ENCODE measurements at regions not wholly inside any gene's neighbourhood (a gene's known extent, or its start where the extent isn't known, plus 50 kb on each side); places are given as distances from the start of the nearest gene placed in this dataset.

DNA sequence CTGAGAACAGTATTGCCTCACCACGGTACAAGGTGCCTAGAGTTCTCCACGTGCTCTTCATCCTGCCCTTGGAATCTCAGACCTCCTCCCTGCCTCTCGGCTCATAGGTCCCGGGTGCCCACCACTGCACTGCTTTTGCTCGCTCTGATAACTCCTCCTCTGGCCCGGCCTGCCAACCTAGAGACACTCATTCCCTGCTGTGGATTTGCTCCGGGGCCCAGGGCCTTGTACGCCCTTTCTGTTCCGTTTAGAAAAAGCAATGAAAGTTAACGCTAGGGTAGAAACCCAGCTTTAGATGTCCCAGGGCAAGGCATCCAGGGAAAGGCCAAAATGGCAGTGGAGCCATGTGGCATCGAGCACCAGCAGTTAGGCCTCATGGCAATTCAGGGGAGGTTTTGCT lies 253.9 kb downstream of the VAPA start:
- intact Hi-C loops (cut with micrococcal nuclease), result no loop called here
- H3K36me3 ChIP-seq (ENCODE audit: control insufficient read depth in 1 of 2, insufficient read depth in 2 of 2, low read length in 2 of 2), result no peaks in the 10 kb centered on the region
- POLR2A ChIA-PET, result no interaction called here
- H3K9me3 ChIP-seq (ENCODE audit: control insufficient read depth in 1 of 2, insufficient read depth in 1 of 2, low read depth in 1 of 2, low read length in 2 of 2), result no peaks in the 10 kb centered on the region
- RAD21 ChIA-PET (ENCODE audit: low non-redundant PET in 1 of 2, low total read pairs in 2 of 2, uncharacterized antibody in 2 of 2, unreplicated experiment in 2 of 2), result no interaction called here
- H3K9ac ChIP-seq (ENCODE audit: low read length), result no peak overlapping the region
- CTCF ChIA-PET, result no interaction called here
- no peak overlapping the region for H2AFZ ChIP-seq (ENCODE audit: low read depth, low read length, poor library complexity, severe bottlenecking)
- H3K9me2 ChIP-seq (ENCODE audit: insufficient read depth), result no peaks in the 10 kb centered on the region
- H3K4me3 ChIP-seq (replicated peaks in 1 of 2; ENCODE audit: low read depth in 1 of 2, low read length in 2 of 2), result no peak overlapping the region
- no peak overlapping the region for H3K27ac ChIP-seq (ENCODE audit: low read depth, low read length)
- DNase-seq (ENCODE audit: low read depth, low spot score) (no peak), ATAC-seq (no peak)
- no peaks in the 10 kb centered on the region for H3K79me2 ChIP-seq (ENCODE audit: insufficient read depth, low read length)
- H3K4me2 ChIP-seq (ENCODE audit: low read length), result no peak overlapping the region
- BruUV-seq (replicated peaks), result no TSS peak
- no peaks in the 10 kb centered on the region for H3K27me3 ChIP-seq (ENCODE audit: insufficient read depth, low read length)
- no peaks in the 10 kb centered on the region for H4K20me1 ChIP-seq (ENCODE audit: insufficient read depth)
- no peak for TF ChIP-seq FOSL1 (IDR thresholded peaks at IDR 0.05; ENCODE audit: low read depth)
- no peaks in the 10 kb centered on the region for H3K4me1 ChIP-seq (ENCODE audit: control insufficient read depth in 1 of 2, insufficient read depth in 2 of 2, low read length in 2 of 2)

DNA sequence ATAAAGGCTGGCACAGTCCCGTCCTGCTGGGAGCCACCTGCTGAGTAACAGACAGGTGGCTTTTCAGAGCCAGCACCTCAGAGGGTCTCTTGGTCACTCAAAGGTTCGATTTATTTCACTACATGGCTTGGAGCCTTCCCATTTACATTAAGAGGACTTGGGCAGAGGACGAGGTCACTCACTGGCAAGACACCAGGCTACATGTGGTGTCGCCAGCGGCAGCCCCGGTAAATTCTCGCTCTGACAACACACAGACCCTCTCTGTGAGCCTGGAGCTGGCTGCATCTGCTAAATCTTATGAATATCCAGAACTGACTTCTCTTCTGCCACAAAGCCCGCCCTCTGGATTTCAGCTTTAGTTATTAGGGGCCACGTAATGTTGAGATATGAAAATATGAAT lies 254.7 kb downstream of the VAPA start:
- no peaks in the 10 kb centered on the region for H3K79me2 ChIP-seq (ENCODE audit: insufficient read depth, low read length)
- no peak overlapping the region for H3K27ac ChIP-seq (ENCODE audit: low read depth, low read length)
- DNase-seq (ENCODE audit: low read depth, low spot score) (no peak), ATAC-seq (no peak)
- no peak overlapping the region for H3K4me2 ChIP-seq (ENCODE audit: low read length)
- no peaks in the 10 kb centered on the region for H3K4me1 ChIP-seq (ENCODE audit: control insufficient read depth in 1 of 2, insufficient read depth in 2 of 2, low read length in 2 of 2)
- POLR2A ChIA-PET, result no interaction called here
- H2AFZ ChIP-seq (ENCODE audit: low read depth, low read length, poor library complexity, severe bottlenecking), result no peak overlapping the region
- H3K9me3 ChIP-seq (ENCODE audit: control insufficient read depth in 1 of 2, insufficient read depth in 1 of 2, low read depth in 1 of 2, low read length in 2 of 2), result no peaks in the 10 kb centered on the region
- H4K20me1 ChIP-seq (ENCODE audit: insufficient read depth), result no peaks in the 10 kb centered on the region
- CTCF ChIA-PET, result no interaction called here
- TF ChIP-seq EGR1 (IDR thresholded peaks at IDR 0.05; ENCODE audit: low read depth), result no peak
- TF ChIP-seq, protein P1, sequence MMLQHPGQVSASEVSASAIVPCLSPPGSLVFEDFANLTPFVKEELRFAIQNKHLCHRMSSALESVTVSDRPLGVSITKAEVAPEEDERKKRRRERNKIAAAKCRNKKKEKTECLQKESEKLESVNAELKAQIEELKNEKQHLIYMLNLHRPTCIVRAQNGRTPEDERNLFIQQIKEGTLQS (IDR thresholded peaks at IDR 0.05), result no peak
- no peak for TF ChIP-seq EZH2phosphoT487 (IDR thresholded peaks at IDR 0.05; ENCODE audit: borderline replicate concordance)
- no peak for TF ChIP-seq TCF7L2 (IDR thresholded peaks at IDR 0.05; ENCODE audit: borderline replicate concordance, extremely low read depth, insufficient read depth, insufficient read length)
- TF ChIP-seq, protein P2, sequence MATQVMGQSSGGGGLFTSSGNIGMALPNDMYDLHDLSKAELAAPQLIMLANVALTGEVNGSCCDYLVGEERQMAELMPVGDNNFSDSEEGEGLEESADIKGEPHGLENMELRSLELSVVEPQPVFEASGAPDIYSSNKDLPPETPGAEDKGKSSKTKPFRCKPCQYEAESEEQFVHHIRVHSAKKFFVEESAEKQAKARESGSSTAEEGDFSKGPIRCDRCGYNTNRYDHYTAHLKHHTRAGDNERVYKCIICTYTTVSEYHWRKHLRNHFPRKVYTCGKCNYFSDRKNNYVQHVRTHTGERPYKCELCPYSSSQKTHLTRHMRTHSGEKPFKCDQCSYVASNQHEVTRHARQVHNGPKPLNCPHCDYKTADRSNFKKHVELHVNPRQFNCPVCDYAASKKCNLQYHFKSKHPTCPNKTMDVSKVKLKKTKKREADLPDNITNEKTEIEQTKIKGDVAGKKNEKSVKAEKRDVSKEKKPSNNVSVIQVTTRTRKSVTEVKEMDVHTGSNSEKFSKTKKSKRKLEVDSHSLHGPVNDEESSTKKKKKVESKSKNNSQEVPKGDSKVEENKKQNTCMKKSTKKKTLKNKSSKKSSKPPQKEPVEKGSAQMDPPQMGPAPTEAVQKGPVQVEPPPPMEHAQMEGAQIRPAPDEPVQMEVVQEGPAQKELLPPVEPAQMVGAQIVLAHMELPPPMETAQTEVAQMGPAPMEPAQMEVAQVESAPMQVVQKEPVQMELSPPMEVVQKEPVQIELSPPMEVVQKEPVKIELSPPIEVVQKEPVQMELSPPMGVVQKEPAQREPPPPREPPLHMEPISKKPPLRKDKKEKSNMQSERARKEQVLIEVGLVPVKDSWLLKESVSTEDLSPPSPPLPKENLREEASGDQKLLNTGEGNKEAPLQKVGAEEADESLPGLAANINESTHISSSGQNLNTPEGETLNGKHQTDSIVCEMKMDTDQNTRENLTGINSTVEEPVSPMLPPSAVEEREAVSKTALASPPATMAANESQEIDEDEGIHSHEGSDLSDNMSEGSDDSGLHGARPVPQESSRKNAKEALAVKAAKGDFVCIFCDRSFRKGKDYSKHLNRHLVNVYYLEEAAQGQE (IDR thresholded peaks at IDR 0.05; ENCODE audit: low read depth), result no peak
- TF ChIP-seq ELF1 (IDR thresholded peaks at IDR 0.05; ENCODE audit: borderline replicate concordance, low read depth), result no peak
- H3K9me2 ChIP-seq (ENCODE audit: insufficient read depth), result no peaks in the 10 kb centered on the region
- H3K4me3 ChIP-seq (replicated peaks in 1 of 2; ENCODE audit: low read depth in 1 of 2, low read length in 2 of 2), result no peak overlapping the region
- H3K36me3 ChIP-seq (ENCODE audit: control insufficient read depth in 1 of 2, insufficient read depth in 2 of 2, low read length in 2 of 2), result no peaks in the 10 kb centered on the region
- no peaks in the 10 kb centered on the region for H3K27me3 ChIP-seq (ENCODE audit: insufficient read depth, low read length)
- intact Hi-C loops (cut with micrococcal nuclease), result no loop called here
- H3K9ac ChIP-seq (ENCODE audit: low read length), result no peak overlapping the region
- no TSS peak for BruUV-seq (replicated peaks)
- RAD21 ChIA-PET (ENCODE audit: low non-redundant PET in 1 of 2, low total read pairs in 2 of 2, uncharacterized antibody in 2 of 2, unreplicated experiment in 2 of 2), result no interaction called here

Data from HCT116 (cell line).